K562 (cell line): ENCODE measurements at regions not wholly inside any gene's neighbourhood (a gene's known extent, or its start where the extent isn't known, plus 50 kb on each side); places are given as distances from the start of the nearest gene placed in this dataset.

Source experiments
- ATAC-seq: fragments of 200-7000 bp; cut with Tn5 transposase; 3 replicates; pipeline ENCODE4 v1.9.1; 2020; ENCODE audit warnings: moderate library complexity
- BruUV-seq: library from RNA; stranded (reverse); fragments of 400-500 nt; replicated peaks from 2 replicates; lab custom pipeline; 2021; lab: Mats Ljungman, UMichigan
- CTCF ChIA-PET: fragments of 300-600 bp; formaldehyde crosslinking; extraction: SDS; loops from one replicate; lab custom pipeline; 2021; ENCODE audit warnings: low intra/inter-chr PET ratio; lab: Yijun Ruan, JAX
- POLR2A ChIA-PET: fragments of 300-600, 350-650 bp; sonication (Branson Sonifier 250); formaldehyde crosslinking; extraction: SDS; loops from one replicate; lab custom pipeline; 2021; ENCODE audit warnings: antibody characterized with exemption, inconsistent platforms; lab: Yijun Ruan, JAX
- DNase-seq, 4 experiments: peaks; one replicate each; pipeline versions ENCODE4 v3.0.0 to v3.0.0-alpha.2; 2011 to 2018; ENCODE audit warnings: low spot score in 3 of 4, mixed read lengths in 3 of 4; ENCODE audit errors: extremely low read depth in 1 of 4
- FAIRE-seq: peaks from 2 replicates; lab custom pipeline; 2011; peaks lifted over from hg19 to GRCh38; lab: Jason Lieb, UNC
- H2AFZ ChIP-seq: 2 replicates; pipeline ENCODE4 v1.6.0; 2011; ENCODE audit warnings: low read depth, low read length, control low read depth, inconsistent platforms
- H3K27ac ChIP-seq: fragments of 200-600 bp; 3 replicates; pipeline ENCODE4 v1.8.0; 2011; ENCODE audit warnings: low read depth, mild to moderate bottlenecking, control low read depth, inconsistent platforms, low read length, moderate library complexity, mixed read lengths; ENCODE audit errors: extremely low read depth
- H3K27me3 ChIP-seq, 2 experiments: fragments of 300-600 bp in 1 of 2; 2 replicates in 1 of 2; 3 replicates in 1 of 2; pipeline versions ENCODE4 v1.6.0 to v1.8.0; 2011; ENCODE audit warnings: inconsistent platforms in 2 of 2, low read length in 2 of 2, mild to moderate bottlenecking in 1 of 2, mixed read lengths in 1 of 2, moderate library complexity in 1 of 2; ENCODE audit not compliant: control insufficient read depth in 2 of 2, insufficient read depth in 2 of 2
- H3K36me3 ChIP-seq: fragments of 300-600 bp; 3 replicates; pipeline ENCODE4 v1.8.0; 2011; ENCODE audit warnings: mild to moderate bottlenecking, low read length, inconsistent platforms; ENCODE audit not compliant: control insufficient read depth, insufficient read depth
- H3K4me1 ChIP-seq, 2 experiments: fragments of 200-600 bp in 1 of 2; replicated peaks in 1 of 2; 2 replicates in 1 of 2; 3 replicates in 1 of 2; pipeline versions ENCODE4 v1.5.1 to v1.8.0; 2011; ENCODE audit warnings: inconsistent platforms in 2 of 2, low read length in 2 of 2, mild to moderate bottlenecking in 1 of 2, mixed read lengths in 1 of 2, moderate library complexity in 1 of 2; ENCODE audit not compliant: control insufficient read depth in 2 of 2, insufficient read depth in 2 of 2
- H3K4me2 ChIP-seq: 2 replicates; pipeline ENCODE4 v1.6.1; 2011; ENCODE audit warnings: low read length, control low read depth, inconsistent platforms, mixed read lengths; ENCODE audit not compliant: insufficient read depth
- H3K4me3 ChIP-seq: fragments of 200-600 bp; sonication (generic), shearing (Covaris generic); 2 replicates; pipeline ENCODE4 v1.5.1; 2016; ENCODE audit warnings: control low read depth, inconsistent platforms
- H3K79me2 ChIP-seq: fragments of 200-600 bp; 3 replicates; pipeline ENCODE4 v1.8.0; 2011; ENCODE audit warnings: low read length, inconsistent platforms; ENCODE audit not compliant: control insufficient read depth, insufficient read depth
- H3K9ac ChIP-seq, 2 experiments: 2 replicates each; pipeline versions ENCODE4 v1.6.0 to v1.6.1; 2011; ENCODE audit warnings: low read depth in 2 of 2, low read length in 2 of 2, control low read depth in 1 of 2, inconsistent platforms in 1 of 2, mild to moderate bottlenecking in 1 of 2, mixed read lengths in 1 of 2; ENCODE audit not compliant: insufficient read depth in 1 of 2
- H3K9me1 ChIP-seq: one replicate; pipeline ENCODE4 v1.6.0; 2011; ENCODE audit warnings: inconsistent platforms, mild to moderate bottlenecking, low read length, moderate library complexity; ENCODE audit not compliant: control insufficient read depth, insufficient read depth
- H3K9me3 ChIP-seq: replicated peaks from 2 replicates; pipeline ENCODE4 v1.5.1; 2011; ENCODE audit warnings: low read depth, low read length, inconsistent platforms; ENCODE audit not compliant: control insufficient read depth, insufficient read depth
- H4K20me1 ChIP-seq: replicated peaks from 2 replicates; pipeline ENCODE4 v1.6.1; 2011; ENCODE audit warnings: low read length, inconsistent platforms, mixed read lengths; ENCODE audit not compliant: control insufficient read depth, insufficient read depth
- BMI1 ChIP-seq: fragments of 150-350 bp; IDR thresholded peaks from 2 replicates; pipeline ENCODE4 v1.6.1; 2014; ENCODE audit warnings: low read length
- ELF2 ChIP-seq: fragments of 250-450 bp; sonication (Bioruptor Pico); IDR thresholded peaks from 2 replicates; pipeline ENCODE4 v1.5.0; 2021; ENCODE audit warnings: mild to moderate bottlenecking
- ESRRA ChIP-seq: fragments of 450-650 bp; IDR thresholded peaks from 2 replicates; pipeline ENCODE4 v1.6.1; 2014; ENCODE audit warnings: low read depth, mild to moderate bottlenecking, moderate library complexity, borderline replicate concordance
- HCFC1 ChIP-seq: IDR thresholded peaks from 2 replicates; pipeline ENCODE4 v1.6.1; 2012; ENCODE audit warnings: low read depth, low read length, improper control_type of control experiment
- HMG20B ChIP-seq: fragments of 250-450 bp; sonication (Bioruptor Pico); IDR thresholded peaks from 2 replicates; pipeline ENCODE4 v1.5.0; 2021; ENCODE audit warnings: mild to moderate bottlenecking
- NELFE ChIP-seq: IDR thresholded peaks from 2 replicates; pipeline ENCODE4 v1.6.1; 2011; ENCODE audit warnings: mild to moderate bottlenecking; ENCODE audit not compliant: insufficient read depth, insufficient read length
- NR2F6 ChIP-seq: fragments of 450-650 bp; formaldehyde crosslinking; IDR thresholded peaks from 2 replicates; pipeline ENCODE4 v1.4.0; 2020; ENCODE audit warnings: mild to moderate bottlenecking
- POLR3G ChIP-seq: IDR thresholded peaks from 2 replicates; pipeline ENCODE4 v1.6.1; 2011; ENCODE audit not compliant: insufficient read length, insufficient replicate concordance; ENCODE audit errors: extremely low read depth
- SOX6 ChIP-seq: fragments of 450-650 bp; IDR thresholded peaks from 2 replicates; pipeline ENCODE4 v1.6.1; 2014; ENCODE audit warnings: mild to moderate bottlenecking
- ZNF121 ChIP-seq: sonication (generic); formaldehyde crosslinking; conservative IDR thresholded peaks from 2 replicates; pipeline ENCODE4 v1.8.0; 2022; ENCODE audit warnings: missing genetic modification reagents
- ZNF347 ChIP-seq: fragments of 450-650 bp; formaldehyde crosslinking; IDR thresholded peaks from 2 replicates; pipeline ENCODE4 v1.4.0; 2020; ENCODE audit warnings: low read depth, mild to moderate bottlenecking, moderate library complexity
- ZNF57 ChIP-seq: fragments of 450-650 bp; formaldehyde crosslinking; IDR thresholded peaks from 2 replicates; pipeline ENCODE4 v1.4.0; 2020; ENCODE audit warnings: mild to moderate bottlenecking, moderate library complexity
- WGBS: fragments of 100-300 bp; shearing (Covaris generic); methylation state at CpG from one replicate; pipeline ENCODE4 v1.1.6; 2016; ENCODE audit warnings: low coverage, mixed read lengths; ENCODE audit not compliant: insufficient coverage; ENCODE audit errors: missing lambda C conversion rate; 5-methylcytosine and 5-hydroxymethylcytosine counted together
- in situ Hi-C: fragments of 300-500 bp; cut with MboI; formaldehyde crosslinking; loops from 4 replicates; pipeline ENCODE4 v1.15.0; 2018; ENCODE audit warnings: inconsistent platforms, mixed read lengths
- intact Hi-C: fragments of 100-400 bp; cut with micrococcal nuclease; formaldehyde crosslinking; loops from 2 replicates; pipeline ENCODE4 v1.14.2; 2022
- TF ChIP-seq, protein P1 (sequence below), 2 experiments: fragments of 150-350 bp in 1 of 2; IDR thresholded peaks; 2 replicates each; pipeline ENCODE4 v1.6.1; 2012 to 2016; ENCODE audit warnings: low read depth in 2 of 2, low read length in 2 of 2, mild to moderate bottlenecking in 1 of 2, moderate library complexity in 1 of 2

DNA sequence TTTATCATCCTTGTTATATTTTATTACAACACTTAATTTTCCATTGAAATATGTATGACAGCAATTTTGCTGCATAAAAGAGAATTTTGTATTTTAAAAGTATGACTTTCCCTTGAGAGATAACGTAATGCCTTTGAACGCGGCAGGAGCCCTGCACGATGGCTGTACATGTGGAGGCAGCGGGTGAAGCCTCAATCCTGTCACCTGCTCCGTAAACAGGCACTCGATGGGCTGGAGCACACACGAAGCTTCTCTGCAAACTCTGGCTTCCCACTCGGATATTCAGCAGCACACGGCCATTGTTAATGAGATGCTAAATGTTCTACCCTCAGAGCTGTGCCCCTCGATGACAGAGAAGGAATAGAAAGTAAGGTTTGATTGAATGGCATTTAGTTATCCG, 184.4 kb downstream of the RTP5 start:
- ChIA-PET CTCF (no interaction called here), POLR2A (no interaction called here)
- Histone ChIP-seq H3K4me3 (no peak overlapping the region), H4K20me1 (no peaks in the 10 kb centered on the region), H3K36me3 (no peaks in the 10 kb centered on the region), H3K9me1 (no peaks in the 10 kb centered on the region), H3K4me2 (no peak overlapping the region), H3K9ac (no peak overlapping the region), H3K4me1 (peaks cover 0 to 10% of the 10 kb centered on the region in 2 experiments; a peak in 2 of 5 replicates), H3K27ac (no peak overlapping the region), H3K79me2 (no peaks in the 10 kb centered on the region), H3K27me3 (peaks cover 34 to 54% of the 10 kb centered on the region in 2 experiments), H2AFZ (no peak overlapping the region), H3K9me3 (no peaks in the 10 kb centered on the region)
- WGBS: 4% methylated on average over 12 of the region's 12 CpGs
- BruUV-seq: no TSS peak
- DNase-seq (no peak), FAIRE-seq (no peak), ATAC-seq (no peak)
- in situ Hi-C loops (no loop called here), intact Hi-C loops (no loop called here)
- TF ChIP-seq ZNF347 (CRISPR knock-in tag) (no peak), ZNF57 (no peak), ELF2 (CRISPR knock-in tag) (no peak), NELFE (no peak), ZNF121 (CRISPR knock-in tag) (no peak), ESRRA (no peak), HCFC1 (no peak), POLR3G (no peak), BMI1 (no peak), SOX6 (no peak), HMG20B (CRISPR knock-in tag) (no peak), NR2F6 (CRISPR knock-in tag) (no peak)
- TF ChIP-seq, protein P1, sequence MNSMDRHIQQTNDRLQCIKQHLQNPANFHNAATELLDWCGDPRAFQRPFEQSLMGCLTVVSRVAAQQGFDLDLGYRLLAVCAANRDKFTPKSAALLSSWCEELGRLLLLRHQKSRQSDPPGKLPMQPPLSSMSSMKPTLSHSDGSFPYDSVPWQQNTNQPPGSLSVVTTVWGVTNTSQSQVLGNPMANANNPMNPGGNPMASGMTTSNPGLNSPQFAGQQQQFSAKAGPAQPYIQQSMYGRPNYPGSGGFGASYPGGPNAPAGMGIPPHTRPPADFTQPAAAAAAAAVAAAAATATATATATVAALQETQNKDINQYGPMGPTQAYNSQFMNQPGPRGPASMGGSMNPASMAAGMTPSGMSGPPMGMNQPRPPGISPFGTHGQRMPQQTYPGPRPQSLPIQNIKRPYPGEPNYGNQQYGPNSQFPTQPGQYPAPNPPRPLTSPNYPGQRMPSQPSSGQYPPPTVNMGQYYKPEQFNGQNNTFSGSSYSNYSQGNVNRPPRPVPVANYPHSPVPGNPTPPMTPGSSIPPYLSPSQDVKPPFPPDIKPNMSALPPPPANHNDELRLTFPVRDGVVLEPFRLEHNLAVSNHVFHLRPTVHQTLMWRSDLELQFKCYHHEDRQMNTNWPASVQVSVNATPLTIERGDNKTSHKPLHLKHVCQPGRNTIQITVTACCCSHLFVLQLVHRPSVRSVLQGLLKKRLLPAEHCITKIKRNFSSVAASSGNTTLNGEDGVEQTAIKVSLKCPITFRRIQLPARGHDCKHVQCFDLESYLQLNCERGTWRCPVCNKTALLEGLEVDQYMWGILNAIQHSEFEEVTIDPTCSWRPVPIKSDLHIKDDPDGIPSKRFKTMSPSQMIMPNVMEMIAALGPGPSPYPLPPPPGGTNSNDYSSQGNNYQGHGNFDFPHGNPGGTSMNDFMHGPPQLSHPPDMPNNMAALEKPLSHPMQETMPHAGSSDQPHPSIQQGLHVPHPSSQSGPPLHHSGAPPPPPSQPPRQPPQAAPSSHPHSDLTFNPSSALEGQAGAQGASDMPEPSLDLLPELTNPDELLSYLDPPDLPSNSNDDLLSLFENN (IDR thresholded peaks at IDR 0.05; ENCODE audit: low read depth in 2 of 2, low read length in 2 of 2): no peak
